ENCODE measurements at regions not wholly inside any gene's neighbourhood (a gene's known extent, or its start where the extent isn't known, plus 50 kb on each side); places are given as distances from the start of the nearest gene placed in this dataset.

DNA sequence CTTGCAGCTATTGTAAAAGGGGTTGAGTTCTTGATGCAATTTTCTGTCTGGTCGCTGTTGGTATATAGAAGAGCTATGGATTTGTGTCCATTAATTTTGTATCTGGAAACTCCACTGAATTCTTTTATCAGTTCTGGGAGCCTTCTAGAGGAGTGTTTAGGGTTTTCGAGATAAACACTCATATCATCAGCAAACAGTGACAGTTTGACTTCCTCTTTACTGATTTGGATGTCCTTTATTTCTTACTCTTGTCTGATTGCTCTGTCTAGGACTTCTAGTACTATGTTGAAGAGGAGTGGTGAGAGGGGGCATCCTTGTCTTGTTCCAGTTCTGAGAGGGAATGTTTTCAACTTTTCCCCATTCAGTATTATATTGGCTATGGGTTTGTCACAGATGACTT lies 120.8 kb upstream of the SSTR4 start:
- TF ChIP-seq, protein P1, sequence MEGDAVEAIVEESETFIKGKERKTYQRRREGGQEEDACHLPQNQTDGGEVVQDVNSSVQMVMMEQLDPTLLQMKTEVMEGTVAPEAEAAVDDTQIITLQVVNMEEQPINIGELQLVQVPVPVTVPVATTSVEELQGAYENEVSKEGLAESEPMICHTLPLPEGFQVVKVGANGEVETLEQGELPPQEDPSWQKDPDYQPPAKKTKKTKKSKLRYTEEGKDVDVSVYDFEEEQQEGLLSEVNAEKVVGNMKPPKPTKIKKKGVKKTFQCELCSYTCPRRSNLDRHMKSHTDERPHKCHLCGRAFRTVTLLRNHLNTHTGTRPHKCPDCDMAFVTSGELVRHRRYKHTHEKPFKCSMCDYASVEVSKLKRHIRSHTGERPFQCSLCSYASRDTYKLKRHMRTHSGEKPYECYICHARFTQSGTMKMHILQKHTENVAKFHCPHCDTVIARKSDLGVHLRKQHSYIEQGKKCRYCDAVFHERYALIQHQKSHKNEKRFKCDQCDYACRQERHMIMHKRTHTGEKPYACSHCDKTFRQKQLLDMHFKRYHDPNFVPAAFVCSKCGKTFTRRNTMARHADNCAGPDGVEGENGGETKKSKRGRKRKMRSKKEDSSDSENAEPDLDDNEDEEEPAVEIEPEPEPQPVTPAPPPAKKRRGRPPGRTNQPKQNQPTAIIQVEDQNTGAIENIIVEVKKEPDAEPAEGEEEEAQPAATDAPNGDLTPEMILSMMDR (IDR thresholded peaks at IDR 0.05; ENCODE audit: poor library complexity, severe bottlenecking), result no peak
- TF ChIP-seq EZH2 (IDR thresholded peaks at IDR 0.05; ENCODE audit: borderline replicate concordance, insufficient read depth, low read length, poor library complexity, severe bottlenecking), result no peak
- TF ChIP-seq, protein P2, sequence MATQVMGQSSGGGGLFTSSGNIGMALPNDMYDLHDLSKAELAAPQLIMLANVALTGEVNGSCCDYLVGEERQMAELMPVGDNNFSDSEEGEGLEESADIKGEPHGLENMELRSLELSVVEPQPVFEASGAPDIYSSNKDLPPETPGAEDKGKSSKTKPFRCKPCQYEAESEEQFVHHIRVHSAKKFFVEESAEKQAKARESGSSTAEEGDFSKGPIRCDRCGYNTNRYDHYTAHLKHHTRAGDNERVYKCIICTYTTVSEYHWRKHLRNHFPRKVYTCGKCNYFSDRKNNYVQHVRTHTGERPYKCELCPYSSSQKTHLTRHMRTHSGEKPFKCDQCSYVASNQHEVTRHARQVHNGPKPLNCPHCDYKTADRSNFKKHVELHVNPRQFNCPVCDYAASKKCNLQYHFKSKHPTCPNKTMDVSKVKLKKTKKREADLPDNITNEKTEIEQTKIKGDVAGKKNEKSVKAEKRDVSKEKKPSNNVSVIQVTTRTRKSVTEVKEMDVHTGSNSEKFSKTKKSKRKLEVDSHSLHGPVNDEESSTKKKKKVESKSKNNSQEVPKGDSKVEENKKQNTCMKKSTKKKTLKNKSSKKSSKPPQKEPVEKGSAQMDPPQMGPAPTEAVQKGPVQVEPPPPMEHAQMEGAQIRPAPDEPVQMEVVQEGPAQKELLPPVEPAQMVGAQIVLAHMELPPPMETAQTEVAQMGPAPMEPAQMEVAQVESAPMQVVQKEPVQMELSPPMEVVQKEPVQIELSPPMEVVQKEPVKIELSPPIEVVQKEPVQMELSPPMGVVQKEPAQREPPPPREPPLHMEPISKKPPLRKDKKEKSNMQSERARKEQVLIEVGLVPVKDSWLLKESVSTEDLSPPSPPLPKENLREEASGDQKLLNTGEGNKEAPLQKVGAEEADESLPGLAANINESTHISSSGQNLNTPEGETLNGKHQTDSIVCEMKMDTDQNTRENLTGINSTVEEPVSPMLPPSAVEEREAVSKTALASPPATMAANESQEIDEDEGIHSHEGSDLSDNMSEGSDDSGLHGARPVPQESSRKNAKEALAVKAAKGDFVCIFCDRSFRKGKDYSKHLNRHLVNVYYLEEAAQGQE (IDR thresholded peaks at IDR 0.05; ENCODE audit: borderline replicate concordance), result no peak
- no peak for TF ChIP-seq EP300 (conservative IDR thresholded peaks at IDR 0.05; ENCODE audit: poor library complexity, severe bottlenecking)
- no peak for TF ChIP-seq POLR2AphosphoS5 (IDR thresholded peaks at IDR 0.05)
- TF ChIP-seq TAF1 (IDR thresholded peaks at IDR 0.05; ENCODE audit: low read depth), result no peak
- TF ChIP-seq RAD21 (conservative IDR thresholded peaks at IDR 0.05), result no peak
- no peak for TF ChIP-seq MXI1 (conservative IDR thresholded peaks at IDR 0.05; ENCODE audit: poor library complexity, severe bottlenecking)
- TF ChIP-seq SMC3 (conservative IDR thresholded peaks at IDR 0.05; ENCODE audit: poor library complexity), result no peak

Measured in neural cell (in vitro differentiated cells).